ENCODE measurements at regions not wholly inside any gene's neighbourhood (a gene's known extent, or its start where the extent isn't known, plus 50 kb on each side); places are given as distances from the start of the nearest gene placed in this dataset.

GRCh38 chr4:1533501-1534064 lies 127.3 kb upstream of the NKX1-1 start:
- Histone ChIP-seq H3K4me2 (ENCODE audit: insufficient read depth, low read length) (no peak overlapping the region), H3K27ac (ENCODE audit: extremely low read depth, low read depth, low read length) (no peak overlapping the region), H3K4me3 (no peak overlapping the region), H3K9me3 (replicated peaks; ENCODE audit: control insufficient read depth, insufficient read depth, low read depth, low read length) (no peaks in the 10 kb centered on the region), H3K9me1 (ENCODE audit: control insufficient read depth, insufficient read depth, low read length) (no peaks in the 10 kb centered on the region), H3K79me2 (ENCODE audit: control insufficient read depth, insufficient read depth, low read length) (no peaks in the 10 kb centered on the region), H2AFZ (ENCODE audit: low read depth, low read length) (no peak overlapping the region), H3K4me1 (replicated peaks in 1 of 2; ENCODE audit: control insufficient read depth in 2 of 2, insufficient read depth in 2 of 2, low read length in 2 of 2) (peaks cover 0 to 44% of the 10 kb centered on the region in 2 experiments; a peak in 2 of 5 replicates), H3K36me3 (ENCODE audit: control insufficient read depth, insufficient read depth, low read length) (no peaks in the 10 kb centered on the region), H4K20me1 (replicated peaks; ENCODE audit: control insufficient read depth, insufficient read depth, low read length) (no peaks in the 10 kb centered on the region), H3K27me3 (ENCODE audit: control insufficient read depth in 2 of 2, insufficient read depth in 2 of 2, low read length in 2 of 2) (peaks cover 39 to 82% of the 10 kb centered on the region in 2 experiments), H3K9ac (ENCODE audit: insufficient read depth in 1 of 2, low read depth in 2 of 2, low read length in 2 of 2) (no peak overlapping the region)
- no peak for TF ChIP-seq CLOCK (CRISPR knock-in tag; IDR thresholded peaks at IDR 0.05; ENCODE audit: borderline replicate concordance)
- no peak for TF ChIP-seq PBX2 (CRISPR knock-in tag; IDR thresholded peaks at IDR 0.05; ENCODE audit: low read depth)
- TF ChIP-seq PBX2 (tag; conservative IDR thresholded peaks at IDR 0.05; ENCODE audit: low read depth) = 0 out of 2 replicates have a peak, but pooled peaks have one; percentile 19
- 4% methylated on average over 36 of the region's 36 CpGs for WGBS (ENCODE audit: insufficient coverage, low coverage, missing lambda C conversion rate)
- BruUV-seq (replicated peaks) = no TSS peak
- no peak for ATAC-seq
- in situ Hi-C loops (cut with MboI) (no loop called here), intact Hi-C loops (cut with micrococcal nuclease) (no loop called here)
- ChIA-PET CTCF (ENCODE audit: low intra/inter-chr PET ratio) (no interaction called here), POLR2A (interaction anchor here (0.7 kb wide), 2 partner anchors 12 to 84 kb away, joined by 3 read pairs; no protein-coding TSS in a partner anchor)
- no peak for DNase-seq (ENCODE audit: extremely low read depth in 1 of 4, low spot score in 3 of 4)
- FAIRE-seq = no peak

Measured in K562 (cell line).